KG1 (cell line): ENCODE measurements at regions not wholly inside any gene's neighbourhood (a gene's known extent, or its start where the extent isn't known, plus 50 kb on each side); places are given as distances from the start of the nearest gene placed in this dataset.
"Not testable (repeated sequence)": the region's sequence is repeated elsewhere in the genome, so short reads cannot be mapped to it uniquely, and the experiment has no call there.

Source experiments
- DNase-seq: peaks from one replicate; lab custom pipeline; 2025; lab: John Stamatoyannopoulos, UW

DNA sequence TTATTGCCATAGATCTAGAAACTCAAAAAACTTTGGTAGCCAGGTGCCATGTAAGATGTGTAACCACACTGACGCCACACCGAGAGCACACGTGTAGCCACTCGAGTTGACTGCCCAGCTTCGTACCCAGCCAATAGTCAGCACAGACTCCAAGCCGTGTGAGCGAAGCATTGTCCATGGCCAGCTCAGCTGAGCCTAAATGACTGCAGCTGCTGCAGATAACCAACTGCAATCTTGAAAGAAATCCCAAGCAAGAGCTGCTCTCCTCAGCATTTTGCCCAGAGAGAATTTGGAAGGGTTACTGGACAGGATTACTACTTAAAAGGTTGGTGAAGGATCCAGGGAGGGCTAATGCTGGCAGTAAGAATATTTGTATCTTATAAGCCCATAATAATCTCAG is 193.0 kb upstream of the THRB start:
- DNase-seq = no peak

DNA sequence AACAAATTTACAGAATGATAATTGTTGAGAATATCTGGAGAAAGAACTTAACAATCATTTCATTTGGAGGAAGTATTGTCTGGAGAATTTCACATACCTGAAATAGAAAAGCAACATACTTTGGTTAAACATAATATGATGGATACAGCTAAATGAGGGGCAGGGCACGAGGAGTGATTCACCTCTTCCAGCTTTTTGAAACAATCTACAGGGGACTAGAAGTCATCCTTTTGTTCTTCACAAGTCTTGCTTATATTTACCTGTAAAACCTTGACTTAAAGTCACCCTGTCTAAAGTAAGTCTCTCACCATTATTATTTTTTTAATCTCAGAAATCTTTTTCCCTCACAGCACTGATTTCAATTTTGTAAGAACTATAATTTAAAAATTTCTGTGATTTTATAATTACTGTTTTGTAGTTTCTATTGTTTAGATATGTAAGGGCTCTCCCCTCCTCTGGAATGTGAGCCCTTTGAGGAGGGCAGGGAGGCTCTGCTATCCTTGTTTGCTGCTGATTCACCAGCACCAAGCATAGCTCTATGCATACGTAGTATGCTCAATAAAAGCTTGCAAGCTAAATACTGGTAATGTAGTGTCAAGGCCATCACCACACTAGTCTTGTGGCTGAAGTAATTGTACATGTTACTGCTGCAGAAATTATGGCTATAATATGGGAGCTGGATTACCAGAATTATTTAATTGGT is 193.9 kb upstream of the THRB start:
- no peak for DNase-seq

DNA sequence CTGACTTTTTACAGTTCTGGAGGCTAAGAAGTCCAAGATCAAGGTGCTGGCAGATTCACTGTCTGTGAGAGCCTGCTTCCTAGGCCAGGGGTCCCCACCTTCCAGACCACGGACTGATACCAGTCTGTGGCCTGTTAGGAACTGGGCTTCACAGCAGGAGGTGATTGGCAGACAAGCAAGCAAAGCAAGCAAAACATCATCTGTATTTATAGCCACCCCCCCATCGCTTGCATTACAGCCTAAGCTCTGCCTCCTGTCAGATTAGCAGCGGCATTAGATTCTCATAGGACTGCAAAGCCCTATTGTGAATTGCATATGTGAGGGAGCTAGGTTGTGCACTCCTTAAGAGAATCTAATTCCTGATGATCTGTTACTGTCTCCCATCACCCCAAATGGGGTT is 194.7 kb upstream of the THRB start:
- DNase-seq = no peak

GRCh38 chr3:24690777-24691176 is 196.1 kb upstream of the THRB start:
- DNase-seq = no peak

GRCh38 chr3:24699078-24699477 is 204.4 kb upstream of the THRB start:
- DNase-seq = not testable (repeated sequence)

DNA sequence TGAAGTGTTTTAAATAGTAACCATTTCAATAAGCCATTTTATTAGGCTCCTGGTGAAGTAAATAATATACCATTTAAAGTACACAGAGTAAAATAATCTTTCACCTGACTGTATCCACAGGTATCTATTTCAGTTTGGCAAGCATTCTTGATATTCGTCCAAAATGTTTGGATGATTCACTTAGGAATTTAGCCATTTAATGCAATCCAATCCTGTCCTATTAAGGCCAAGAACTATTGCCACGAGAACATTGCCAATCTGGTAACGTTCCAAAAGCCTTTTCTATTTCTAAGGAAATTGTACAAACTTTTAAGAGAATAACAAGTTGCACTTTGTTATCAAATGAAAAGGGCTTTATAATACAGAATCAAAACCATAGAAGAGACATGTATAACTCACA is 209.8 kb upstream of the THRB start:
- DNase-seq = no peak

DNA sequence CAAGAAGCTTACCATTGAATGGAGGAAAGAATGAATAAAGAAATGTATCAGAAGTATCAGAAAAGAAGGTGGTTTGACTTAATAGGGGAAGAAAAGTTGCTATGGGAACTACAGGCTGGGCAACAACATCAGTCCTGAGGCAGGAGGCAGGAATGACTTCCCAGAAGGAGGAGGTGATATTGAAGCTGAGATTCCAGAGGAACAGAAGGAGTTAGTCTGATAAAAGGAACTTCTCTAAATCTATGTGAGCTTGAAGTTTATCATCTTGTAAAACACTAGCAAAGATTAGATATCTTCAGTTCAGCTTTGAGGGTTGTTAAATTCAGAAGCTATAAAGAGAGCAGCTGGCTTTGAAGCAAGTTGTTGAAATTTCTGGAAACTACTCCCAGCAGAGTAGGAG is 213.3 kb upstream of the THRB start:
- no peak for DNase-seq

GRCh38 chr3:24709956-24710355 is 215.3 kb upstream of the THRB start:
- DNase-seq = no peak

GRCh38 chr3:24713516-24713915 is 218.9 kb upstream of the THRB start:
- no peak for DNase-seq

- no peak for DNase-seq
Observed at GRCh38 chr3:24714436-24714835, 219.8 kb upstream of the THRB start.

GRCh38 chr3:24715171-24715792 is 220.6 kb upstream of the THRB start:
- no peak for DNase-seq

- no peak for DNase-seq
Observed at GRCh38 chr3:24722087-24722486, 227.4 kb upstream of the THRB start.

DNA sequence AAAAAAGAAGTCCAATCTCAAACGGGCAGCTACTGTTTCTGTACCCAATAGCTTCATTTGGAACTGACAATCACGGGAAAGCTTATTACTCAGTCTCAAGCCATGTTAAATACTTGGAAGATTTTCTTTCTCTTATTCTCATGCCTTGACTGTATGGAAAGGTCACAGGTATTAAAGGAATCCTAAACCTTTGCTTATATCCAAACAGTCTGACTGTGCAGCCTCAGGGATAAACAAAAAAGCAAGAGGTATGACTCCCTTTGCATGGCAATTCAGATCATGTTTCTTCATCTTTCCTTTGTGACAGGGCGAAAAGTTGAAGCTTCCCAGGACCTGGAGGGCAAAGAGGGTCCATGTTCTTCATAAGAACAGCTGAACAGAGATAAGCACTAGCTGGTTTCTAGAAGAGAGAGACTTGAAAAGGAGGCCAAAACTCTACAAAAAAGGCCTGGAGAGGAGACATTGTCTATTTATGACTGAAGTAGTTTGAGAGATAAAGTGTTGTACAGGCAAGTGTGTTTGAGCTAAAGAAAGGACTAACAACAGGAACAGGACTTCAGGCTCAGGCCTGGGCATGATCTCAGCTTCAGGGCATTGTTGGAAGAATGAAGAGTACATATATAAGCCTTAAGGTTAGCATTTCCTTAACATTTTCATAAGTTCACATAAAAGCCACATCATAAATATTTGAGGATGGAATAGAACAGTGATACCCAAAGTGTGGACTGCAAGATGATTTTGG is 231.0 kb upstream of the THRB start:
- no peak for DNase-seq

- no peak for DNase-seq
Observed at GRCh38 chr3:24726423-24726822, 231.8 kb upstream of the THRB start.

DNA sequence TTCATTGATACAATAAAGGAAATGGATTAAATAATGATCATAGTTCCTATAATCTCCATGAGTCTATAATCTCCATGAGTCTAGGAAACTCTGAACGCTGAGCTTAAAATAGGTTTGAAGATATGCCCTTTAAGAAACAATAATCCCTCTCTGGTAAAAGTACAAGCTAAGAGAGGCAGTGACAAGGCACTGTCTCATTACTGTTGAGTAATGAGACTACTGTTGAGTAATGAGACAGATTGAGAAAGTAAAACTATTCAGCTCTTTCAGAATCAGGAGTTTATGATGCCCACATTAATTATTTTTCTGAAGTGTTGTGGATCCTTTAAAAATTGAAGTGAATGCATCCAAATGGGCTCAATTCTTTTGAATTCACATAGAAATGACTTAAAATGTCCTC is 235.5 kb upstream of the THRB start:
- no peak for DNase-seq

DNA sequence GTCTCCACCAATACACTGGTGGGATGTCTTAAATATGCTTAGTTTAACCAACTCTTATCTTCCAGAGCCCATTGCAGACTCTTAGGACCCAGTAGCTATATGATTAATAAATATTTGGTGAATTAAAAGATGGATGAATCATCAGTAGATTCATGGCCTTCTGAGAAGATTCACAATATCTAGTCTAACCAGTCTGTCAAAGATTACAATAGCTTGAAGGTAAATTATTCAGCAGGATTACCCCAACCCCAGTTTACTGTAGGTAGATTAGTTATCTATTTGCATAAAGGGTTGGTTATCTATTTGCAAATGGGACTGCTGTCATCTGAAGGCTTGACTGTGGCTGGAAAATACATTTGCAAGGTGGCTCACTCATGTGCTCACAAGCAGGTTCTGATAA is 239.4 kb upstream of the THRB start:
- DNase-seq = no peak

- DNase-seq = no peak
Observed at GRCh38 chr3:24736701-24737100, 242.1 kb upstream of the THRB start.

GRCh38 chr3:24740326-24740725 is 245.7 kb upstream of the THRB start:
- DNase-seq = no peak

GRCh38 chr3:24741506-24741905 is 246.9 kb upstream of the THRB start:
- no peak for DNase-seq

DNA sequence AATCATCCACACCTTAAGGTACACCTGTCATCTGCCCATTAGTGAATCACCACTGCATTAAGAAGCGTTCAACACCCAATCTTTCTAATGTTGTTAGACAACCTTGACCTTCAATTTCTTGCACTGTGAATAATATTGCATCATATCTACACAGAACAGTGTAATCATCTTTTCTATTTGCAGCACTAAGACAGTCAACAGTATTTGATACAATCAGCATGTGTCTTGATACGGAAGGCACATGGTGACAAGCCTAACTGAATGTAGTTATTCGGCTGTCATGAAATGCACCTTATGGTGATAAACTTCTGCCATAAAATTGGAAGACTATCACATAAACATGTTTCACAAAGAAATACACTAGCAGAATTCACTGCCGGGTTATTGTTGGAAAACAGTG is 253.9 kb upstream of the THRB start:
- DNase-seq = no peak

DNA sequence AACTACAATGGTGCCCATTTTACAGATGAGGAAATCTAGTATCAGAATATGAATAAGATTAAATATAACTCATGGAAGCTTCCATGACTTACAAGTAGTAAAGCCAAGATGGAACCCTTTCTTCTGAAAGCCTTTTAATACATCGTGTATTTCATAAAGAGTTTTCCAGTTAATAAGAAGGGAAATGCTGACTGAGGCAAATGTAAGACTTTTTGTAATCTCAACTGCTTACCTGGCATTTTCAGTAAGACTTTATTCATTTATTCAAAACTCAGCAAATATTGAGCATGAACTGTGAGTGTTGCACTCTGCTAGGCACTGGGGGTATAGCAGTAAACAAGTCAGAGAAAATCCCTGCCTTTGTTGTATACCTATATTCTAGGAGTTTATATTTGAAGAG is 256.4 kb upstream of the THRB start:
- DNase-seq = no peak

DNA sequence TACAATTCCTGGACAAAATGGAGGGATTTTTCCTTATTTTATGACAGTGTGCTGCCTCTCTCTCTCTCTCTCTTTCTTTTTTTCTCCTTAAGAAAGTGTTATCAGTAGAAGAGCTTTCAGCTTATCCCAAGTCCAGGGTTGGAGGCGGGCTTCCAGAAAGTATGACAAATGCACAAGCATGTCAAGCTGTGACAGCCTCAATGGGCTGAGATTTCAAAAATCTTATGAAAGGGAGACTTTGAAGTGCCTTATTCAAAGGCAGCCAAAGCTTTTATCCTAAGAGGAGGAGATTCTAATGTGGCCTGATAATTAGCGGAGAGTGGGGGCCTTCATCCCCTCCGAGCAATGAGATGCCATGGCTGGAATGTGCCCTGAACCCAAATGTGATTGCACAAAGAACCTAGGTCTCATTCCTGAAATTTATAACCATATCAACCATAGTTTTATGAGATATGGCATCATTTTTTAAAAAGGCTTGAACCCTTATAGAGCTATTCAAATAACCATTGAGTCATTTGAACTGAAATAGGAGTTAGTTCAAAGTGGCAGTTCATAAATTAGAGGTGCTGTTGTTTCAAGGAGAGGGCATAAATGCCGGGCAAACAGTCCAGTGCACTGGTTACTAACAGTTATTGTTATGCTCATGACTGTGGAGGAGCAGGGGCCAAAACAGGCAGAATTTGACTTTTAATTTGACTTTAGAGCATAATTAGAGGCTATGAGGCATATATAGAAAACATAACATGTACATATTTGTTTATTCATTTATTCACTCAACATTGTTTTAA is 261.6 kb upstream of the THRB start:
- no peak for DNase-seq

DNA sequence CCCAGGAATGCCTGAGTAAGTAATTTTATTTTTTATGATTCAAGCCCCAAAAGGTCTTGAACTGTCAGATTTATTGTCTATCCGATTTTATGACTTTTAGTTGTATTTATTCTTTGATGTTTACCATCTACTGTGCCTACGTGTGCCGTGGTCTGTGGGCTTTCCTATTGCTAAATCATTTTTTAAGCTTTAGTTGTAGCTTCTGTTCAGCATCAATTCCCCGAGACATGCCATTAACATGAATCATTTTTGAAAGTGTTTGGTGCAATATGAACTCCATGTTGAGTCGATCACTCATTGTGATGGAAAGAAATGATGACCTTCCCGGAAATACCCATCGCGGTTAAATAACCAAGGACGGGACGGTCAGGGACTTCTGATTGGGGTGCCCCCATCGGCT is 268.7 kb upstream of the THRB start:
- DNase-seq = no peak
